Karpas-422 (cell line): ENCODE measurements at regions not wholly inside any gene's neighbourhood (a gene's known extent, or its start where the extent isn't known, plus 50 kb on each side); places are given as distances from the start of the nearest gene placed in this dataset.

Experiments used
- DNase-seq: peaks from one replicate; pipeline ENCODE4 v3.0.0-alpha.2; 2015
- H2AFZ ChIP-seq: fragments of 200-600 bp; sonication (generic); 2 replicates; pipeline ENCODE4 v1.6.1; 2014; ENCODE audit warnings: antibody characterized with exemption, low read length, mixed read lengths
- H3K27ac ChIP-seq: fragments of 200-600 bp; sonication (generic); 2 replicates; pipeline ENCODE4 v1.5.1; 2014; ENCODE audit warnings: mild to moderate bottlenecking, low read length, moderate library complexity
- H3K27me3 ChIP-seq: fragments of 200-600 bp; sonication (generic); 2 replicates; pipeline ENCODE4 v1.6.1; 2014; ENCODE audit warnings: low read length, mixed read lengths
- H3K36me3 ChIP-seq: fragments of 200-600 bp; sonication (generic); 2 replicates; pipeline ENCODE4 v1.6.1; 2014; ENCODE audit warnings: low read length, mixed read lengths; ENCODE audit not compliant: insufficient read depth
- H3K4me1 ChIP-seq: fragments of 200-600 bp; sonication (generic); 2 replicates; pipeline ENCODE4 v1.6.1; 2014; ENCODE audit warnings: mild to moderate bottlenecking, low read length, mixed read lengths
- H3K4me2 ChIP-seq: fragments of 200-600 bp; sonication (generic); 2 replicates; pipeline ENCODE4 v1.6.1; 2014; ENCODE audit warnings: low read length, low read depth, mild to moderate bottlenecking; ENCODE audit not compliant: poor library complexity, severe bottlenecking
- H3K4me3 ChIP-seq: fragments of 200-600 bp; sonication (generic); 2 replicates; pipeline ENCODE4 v1.5.1; 2014; ENCODE audit warnings: mild to moderate bottlenecking, antibody characterized with exemption, low read length, mixed read lengths
- H3K79me2 ChIP-seq: fragments of 200-600 bp; sonication (generic); 2 replicates; pipeline ENCODE4 v1.6.1; 2014; ENCODE audit warnings: mild to moderate bottlenecking, low read length, mixed read lengths
- H3K9ac ChIP-seq: fragments of 200-600 bp; sonication (generic); 2 replicates; pipeline ENCODE4 v1.6.0; 2014; ENCODE audit warnings: low read length
- H3K9me2 ChIP-seq: fragments of 200-600 bp; sonication (generic), shearing (Covaris generic); replicated peaks from 2 replicates; pipeline ENCODE4 v1.6.0; 2014; ENCODE audit warnings: mild to moderate bottlenecking, low read length, moderate library complexity; ENCODE audit not compliant: insufficient read depth
- H3K9me3 ChIP-seq: fragments of 300-700, 200-600 bp; sonication (generic); 2 replicates; pipeline ENCODE4 v1.6.1; 2014; ENCODE audit warnings: low read length, mixed read lengths
- H4K20me1 ChIP-seq: fragments of 200-600 bp; sonication (generic); 2 replicates; pipeline ENCODE4 v1.6.1; 2014; ENCODE audit warnings: mild to moderate bottlenecking, antibody characterized with exemption, low read length, low read depth; ENCODE audit not compliant: insufficient read depth

DNA sequence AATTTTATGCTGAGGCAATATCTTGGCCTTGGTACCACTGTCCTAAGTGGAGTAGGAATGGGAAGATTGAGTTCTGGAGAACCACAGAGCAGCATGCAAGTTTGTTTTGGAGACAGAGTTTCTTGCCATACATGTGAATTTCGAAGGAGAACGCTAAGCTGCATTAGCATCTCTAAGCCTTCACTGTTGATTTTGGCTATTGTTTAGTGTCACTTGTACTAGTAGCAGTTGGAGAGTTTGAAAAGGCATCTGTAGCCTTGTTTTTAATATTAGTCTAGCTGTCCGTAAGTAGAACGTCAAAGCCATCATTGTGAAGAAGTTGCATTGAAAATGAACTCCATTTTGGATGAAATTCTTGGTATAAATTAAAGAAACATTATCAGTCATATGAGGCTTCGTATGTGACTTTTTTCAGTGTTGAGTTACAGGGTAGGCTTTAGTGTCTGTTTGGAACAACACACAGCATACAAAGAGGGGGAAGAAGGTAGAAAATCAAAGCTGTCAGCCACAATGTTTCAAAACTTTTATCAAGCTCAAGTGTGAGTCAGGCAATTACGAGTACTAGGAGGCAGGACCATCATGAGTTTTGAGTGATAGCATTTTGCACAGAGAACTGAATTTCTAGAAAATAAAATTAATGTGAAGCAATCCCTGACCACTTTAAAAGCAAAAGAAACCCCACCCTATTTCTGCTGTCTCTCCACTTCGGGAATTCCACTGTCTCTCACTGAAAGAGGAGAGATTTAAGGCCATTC, 70.2 kb upstream of the NAV3 start:
- H3K79me2 ChIP-seq: no peaks in the 10 kb centered on the region
- no peaks in the 10 kb centered on the region for H3K4me1 ChIP-seq
- H3K27me3 ChIP-seq: no peaks in the 10 kb centered on the region
- H3K9me3 ChIP-seq: no peaks in the 10 kb centered on the region
- no peak overlapping the region for H3K27ac ChIP-seq
- no peak overlapping the region for H2AFZ ChIP-seq
- no peaks in the 10 kb centered on the region for H3K36me3 ChIP-seq
- H3K4me3 ChIP-seq: no peak overlapping the region
- H3K9me2 ChIP-seq: no peaks in the 10 kb centered on the region
- no peak for DNase-seq
- H3K9ac ChIP-seq: no peak overlapping the region
- no peak overlapping the region for H3K4me2 ChIP-seq
- H4K20me1 ChIP-seq: no peaks in the 10 kb centered on the region

DNA sequence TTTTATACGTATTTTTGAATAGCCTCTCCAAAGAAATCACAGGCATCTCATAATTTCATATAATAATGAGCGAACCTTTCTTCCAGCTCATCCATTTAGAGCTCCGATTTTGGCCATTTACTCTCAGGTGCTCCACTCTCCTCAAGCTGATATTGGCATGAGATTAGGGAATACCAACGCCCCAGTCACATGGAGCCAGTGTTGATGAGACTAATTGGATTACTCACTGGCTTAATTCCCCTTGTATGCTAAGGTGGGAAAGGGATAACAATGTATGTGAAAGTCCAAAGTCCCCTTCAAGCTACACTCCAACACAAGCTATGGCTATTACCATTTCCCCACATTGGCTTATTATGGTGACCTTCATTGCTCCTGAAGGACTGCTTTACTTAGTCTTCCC, 76.6 kb upstream of the NAV3 start:
- Histone ChIP-seq H3K36me3 (no peaks in the 10 kb centered on the region), H3K9ac (no peak overlapping the region), H3K27me3 (no peaks in the 10 kb centered on the region), H3K9me3 (no peaks in the 10 kb centered on the region), H2AFZ (no peak overlapping the region), H4K20me1 (no peaks in the 10 kb centered on the region), H3K9me2 (no peaks in the 10 kb centered on the region), H3K4me1 (no peaks in the 10 kb centered on the region), H3K4me3 (no peak overlapping the region), H3K4me2 (no peak overlapping the region), H3K27ac (no peak overlapping the region), H3K79me2 (no peaks in the 10 kb centered on the region)
- DNase-seq: no peak

- H2AFZ ChIP-seq: no peak overlapping the region
- H3K79me2 ChIP-seq: no peaks in the 10 kb centered on the region
- no peak overlapping the region for H3K4me2 ChIP-seq
- H3K9me2 ChIP-seq: no peaks in the 10 kb centered on the region
- no peak for DNase-seq
- no peaks in the 10 kb centered on the region for H3K36me3 ChIP-seq
- no peak overlapping the region for H3K4me3 ChIP-seq
- H3K27me3 ChIP-seq: no peaks in the 10 kb centered on the region
- no peak overlapping the region for H3K9ac ChIP-seq
- H4K20me1 ChIP-seq: no peaks in the 10 kb centered on the region
- no peak overlapping the region for H3K27ac ChIP-seq
- no peaks in the 10 kb centered on the region for H3K9me3 ChIP-seq
- no peaks in the 10 kb centered on the region for H3K4me1 ChIP-seq
Observed at GRCh38 chr12:77751939-77752338, 78.8 kb upstream of the NAV3 start.

DNA sequence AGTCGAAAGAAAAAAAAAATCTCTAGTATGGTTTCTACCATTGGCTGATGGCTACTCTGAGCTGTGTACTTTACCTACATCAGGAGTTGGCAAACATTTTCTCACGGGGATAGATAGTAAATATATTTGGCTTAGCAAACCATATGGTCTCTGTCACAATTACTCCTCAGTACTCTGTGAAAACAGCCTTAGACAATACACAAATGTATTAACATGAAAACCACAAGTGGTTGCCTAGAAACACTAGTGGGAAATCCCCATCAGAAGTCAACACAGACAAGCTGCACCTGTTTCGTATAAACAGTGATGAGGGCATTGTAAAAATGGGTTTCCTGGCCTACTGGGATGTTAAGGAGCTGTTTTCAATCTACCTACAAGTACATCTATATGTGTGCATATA, 84.6 kb upstream of the NAV3 start:
- no peak for DNase-seq
- Histone ChIP-seq H3K9me3 (no peaks in the 10 kb centered on the region), H3K27ac (no peak overlapping the region), H3K79me2 (no peaks in the 10 kb centered on the region), H3K4me3 (no peak overlapping the region), H2AFZ (no peak overlapping the region), H3K4me1 (no peaks in the 10 kb centered on the region), H3K9me2 (no peaks in the 10 kb centered on the region), H4K20me1 (no peaks in the 10 kb centered on the region), H3K36me3 (no peaks in the 10 kb centered on the region), H3K9ac (no peak overlapping the region), H3K4me2 (no peak overlapping the region), H3K27me3 (no peaks in the 10 kb centered on the region)

GRCh38 chr12:77745624-77746023, 85.1 kb upstream of the NAV3 start:
- Histone ChIP-seq H3K9me2 (no peaks in the 10 kb centered on the region), H3K27me3 (no peaks in the 10 kb centered on the region), H3K36me3 (no peaks in the 10 kb centered on the region), H3K79me2 (no peaks in the 10 kb centered on the region), H3K4me2 (no peak overlapping the region), H3K9ac (no peak overlapping the region), H4K20me1 (no peaks in the 10 kb centered on the region), H3K4me3 (no peak overlapping the region), H3K9me3 (no peaks in the 10 kb centered on the region), H3K27ac (no peak overlapping the region), H2AFZ (no peak overlapping the region), H3K4me1 (no peaks in the 10 kb centered on the region)
- DNase-seq: no peak

GRCh38 chr12:77742631-77743030, 88.1 kb upstream of the NAV3 start:
- H3K79me2 ChIP-seq: no peaks in the 10 kb centered on the region
- H3K4me1 ChIP-seq: no peaks in the 10 kb centered on the region
- no peak overlapping the region for H2AFZ ChIP-seq
- no peaks in the 10 kb centered on the region for H4K20me1 ChIP-seq
- no peak for DNase-seq
- no peak overlapping the region for H3K4me3 ChIP-seq
- H3K9me3 ChIP-seq: no peaks in the 10 kb centered on the region
- no peaks in the 10 kb centered on the region for H3K9me2 ChIP-seq
- no peaks in the 10 kb centered on the region for H3K27me3 ChIP-seq
- H3K4me2 ChIP-seq: no peak overlapping the region
- H3K9ac ChIP-seq: no peak overlapping the region
- H3K27ac ChIP-seq: no peak overlapping the region
- H3K36me3 ChIP-seq: no peaks in the 10 kb centered on the region

DNA sequence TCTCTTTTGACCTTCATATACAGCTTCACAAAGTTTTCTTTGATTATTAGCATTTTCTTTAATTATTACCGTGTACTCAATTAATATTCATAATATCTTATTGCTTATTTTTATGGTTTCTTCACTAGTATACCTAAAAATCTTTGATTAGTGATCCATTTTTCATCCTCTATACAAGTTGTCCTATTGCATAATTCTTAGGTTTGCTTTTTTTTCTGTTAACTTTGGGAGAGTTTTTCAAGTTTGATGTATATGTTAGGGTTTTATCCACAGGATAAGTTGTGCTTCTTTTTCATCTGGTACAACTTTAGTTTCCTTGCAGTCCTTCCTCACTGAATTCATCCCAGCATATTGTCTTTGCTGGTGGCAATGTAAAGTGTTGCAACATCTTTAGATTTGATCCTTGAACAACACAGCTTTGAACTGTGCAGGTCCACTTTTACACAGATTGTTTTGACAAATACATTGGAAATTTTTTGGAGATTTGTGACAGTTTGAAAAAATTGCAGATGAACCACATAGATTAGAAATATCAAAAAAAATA, 88.6 kb upstream of the NAV3 start:
- Histone ChIP-seq H3K27ac (no peak overlapping the region), H3K9me2 (no peaks in the 10 kb centered on the region), H3K36me3 (no peaks in the 10 kb centered on the region), H4K20me1 (no peaks in the 10 kb centered on the region), H3K27me3 (no peaks in the 10 kb centered on the region), H3K4me3 (no peak overlapping the region), H2AFZ (no peak overlapping the region), H3K4me1 (no peaks in the 10 kb centered on the region), H3K9ac (no peak overlapping the region), H3K79me2 (no peaks in the 10 kb centered on the region), H3K4me2 (no peak overlapping the region), H3K9me3 (no peaks in the 10 kb centered on the region)
- no peak for DNase-seq

DNA sequence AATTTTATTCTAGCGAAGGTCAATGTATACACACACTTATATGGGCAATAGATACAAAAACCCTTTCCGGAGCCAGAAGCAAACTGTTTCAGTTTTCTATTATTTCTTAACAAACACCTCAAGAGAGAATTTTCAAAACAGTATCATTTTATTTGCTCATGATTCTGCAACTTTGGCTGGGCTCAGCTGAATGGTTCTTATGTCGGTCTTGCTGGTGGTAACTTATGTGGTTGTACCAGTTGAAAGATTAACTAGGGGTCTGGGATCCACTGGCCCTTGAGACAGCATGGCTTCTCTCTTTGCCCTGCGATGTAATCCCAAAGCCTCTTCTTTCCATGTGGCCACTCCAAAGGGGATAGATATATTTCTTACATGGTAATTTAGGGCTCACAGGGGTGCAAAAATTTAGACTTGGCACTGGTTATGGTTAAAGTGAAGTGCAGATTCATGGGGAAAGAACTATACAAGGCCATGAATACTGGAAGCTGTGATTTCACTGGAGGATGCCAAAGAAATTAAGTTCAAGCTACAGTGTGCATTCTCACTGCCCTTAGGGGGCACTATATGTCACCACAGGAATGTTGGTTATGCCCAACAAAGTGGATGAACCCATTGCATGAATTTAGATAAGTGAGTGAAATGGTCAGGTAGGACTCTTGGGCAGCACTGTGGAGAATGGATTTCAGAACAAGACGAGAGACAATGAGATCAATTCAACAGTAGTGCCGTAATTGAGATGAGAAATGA, 94.3 kb upstream of the NAV3 start:
- Histone ChIP-seq H2AFZ (no peak overlapping the region), H3K4me3 (no peak overlapping the region), H3K27me3 (no peaks in the 10 kb centered on the region), H3K79me2 (no peaks in the 10 kb centered on the region), H3K27ac (no peak overlapping the region), H3K9me3 (no peaks in the 10 kb centered on the region), H3K9ac (no peak overlapping the region), H4K20me1 (no peaks in the 10 kb centered on the region), H3K4me2 (no peak overlapping the region), H3K36me3 (no peaks in the 10 kb centered on the region), H3K9me2 (no peaks in the 10 kb centered on the region), H3K4me1 (no peaks in the 10 kb centered on the region)
- DNase-seq: no peak
